Calu3 (cell line): ENCODE measurements at regions not wholly inside any gene's neighbourhood (a gene's known extent, or its start where the extent isn't known, plus 50 kb on each side); places are given as distances from the start of the nearest gene placed in this dataset.

ENCODE experiments used
- BruUV-seq: library from RNA; stranded (reverse); fragments of 400-500 nt; replicated peaks from 2 replicates; lab custom pipeline; 2021; lab: Mats Ljungman, UMichigan
- CTCF ChIA-PET: fragments of 300-600 bp; sonication (Branson Sonifier 250); formaldehyde crosslinking; loops from one replicate; lab custom pipeline; 2022; ENCODE audit warnings: antibody characterized with exemption; lab: Charles Lee
- DNase-seq: peaks from one replicate; pipeline ENCODE4 v3.0.0; 2022
- H3K27ac Mint-ChIP-seq: one replicate; pipeline ENCODE4 v1.8.0; 2022; ENCODE audit warnings: mixed read lengths; ENCODE audit not compliant: unreplicated experiment
- H3K27me3 Mint-ChIP-seq: one replicate; pipeline ENCODE4 v1.8.0; 2022; ENCODE audit warnings: mixed read lengths; ENCODE audit not compliant: unreplicated experiment
- H3K36me3 Mint-ChIP-seq: one replicate; pipeline ENCODE4 v1.8.0; 2022; ENCODE audit warnings: mild to moderate bottlenecking, moderate library complexity, mixed read lengths; ENCODE audit not compliant: insufficient read depth, unreplicated experiment
- H3K4me1 Mint-ChIP-seq: one replicate; pipeline ENCODE4 v1.8.0; 2022; ENCODE audit warnings: mild to moderate bottlenecking, low read depth, mixed read lengths; ENCODE audit not compliant: unreplicated experiment
- H3K4me3 Mint-ChIP-seq: one replicate; pipeline ENCODE4 v1.8.0; 2022; ENCODE audit warnings: mild to moderate bottlenecking, low read depth, moderate library complexity, mixed read lengths; ENCODE audit not compliant: unreplicated experiment
- H3K9me3 Mint-ChIP-seq: one replicate; pipeline ENCODE4 v1.8.0; 2022; ENCODE audit warnings: low read depth, mixed read lengths; ENCODE audit not compliant: unreplicated experiment
- intact Hi-C: fragments of 100-400 bp; cut with micrococcal nuclease; formaldehyde crosslinking; loops from one replicate; pipeline ENCODE4 v1.10.0; 2022; ENCODE audit not compliant: unreplicated experiment
- TF ChIP-seq, protein P1 (sequence below): fragments of 200-600 bp; IDR thresholded peaks from one replicate; pipeline ENCODE4 v1.8.0; 2022; ENCODE audit warnings: antibody characterized with exemption; ENCODE audit not compliant: unreplicated experiment

DNA sequence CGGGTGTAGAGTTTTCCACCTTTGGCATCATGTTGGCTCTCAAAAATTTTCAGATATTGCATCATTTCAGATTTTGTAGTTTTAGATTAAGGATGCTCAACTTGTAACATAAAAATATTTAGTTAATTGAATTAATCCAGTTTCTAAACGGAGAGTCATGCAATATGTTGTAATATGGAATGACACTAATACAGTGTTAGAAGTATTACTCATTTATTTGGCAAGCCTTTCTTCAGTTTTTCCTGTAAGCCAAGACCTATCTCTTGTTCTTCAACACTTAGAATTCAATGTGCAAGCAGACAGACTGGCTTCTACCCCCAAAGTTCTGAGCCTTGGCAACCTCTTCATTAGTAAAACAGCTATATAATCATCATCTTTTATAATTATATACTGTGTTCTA lies 985.0 kb upstream of the GOT2 start:
- CTCF ChIA-PET = no interaction called here
- no peaks in the 10 kb centered on the region for H3K36me3 Mint-ChIP-seq
- no peaks in the 10 kb centered on the region for H3K9me3 Mint-ChIP-seq
- no peaks in the 10 kb centered on the region for H3K4me1 Mint-ChIP-seq
- no peak overlapping the region for H3K4me3 Mint-ChIP-seq
- H3K27ac Mint-ChIP-seq = no peak overlapping the region
- intact Hi-C loops = no loop called here
- no peak for DNase-seq
- H3K27me3 Mint-ChIP-seq = no peaks in the 10 kb centered on the region
- TF ChIP-seq, protein P1, sequence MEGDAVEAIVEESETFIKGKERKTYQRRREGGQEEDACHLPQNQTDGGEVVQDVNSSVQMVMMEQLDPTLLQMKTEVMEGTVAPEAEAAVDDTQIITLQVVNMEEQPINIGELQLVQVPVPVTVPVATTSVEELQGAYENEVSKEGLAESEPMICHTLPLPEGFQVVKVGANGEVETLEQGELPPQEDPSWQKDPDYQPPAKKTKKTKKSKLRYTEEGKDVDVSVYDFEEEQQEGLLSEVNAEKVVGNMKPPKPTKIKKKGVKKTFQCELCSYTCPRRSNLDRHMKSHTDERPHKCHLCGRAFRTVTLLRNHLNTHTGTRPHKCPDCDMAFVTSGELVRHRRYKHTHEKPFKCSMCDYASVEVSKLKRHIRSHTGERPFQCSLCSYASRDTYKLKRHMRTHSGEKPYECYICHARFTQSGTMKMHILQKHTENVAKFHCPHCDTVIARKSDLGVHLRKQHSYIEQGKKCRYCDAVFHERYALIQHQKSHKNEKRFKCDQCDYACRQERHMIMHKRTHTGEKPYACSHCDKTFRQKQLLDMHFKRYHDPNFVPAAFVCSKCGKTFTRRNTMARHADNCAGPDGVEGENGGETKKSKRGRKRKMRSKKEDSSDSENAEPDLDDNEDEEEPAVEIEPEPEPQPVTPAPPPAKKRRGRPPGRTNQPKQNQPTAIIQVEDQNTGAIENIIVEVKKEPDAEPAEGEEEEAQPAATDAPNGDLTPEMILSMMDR = no peak
- no TSS peak for BruUV-seq

DNA sequence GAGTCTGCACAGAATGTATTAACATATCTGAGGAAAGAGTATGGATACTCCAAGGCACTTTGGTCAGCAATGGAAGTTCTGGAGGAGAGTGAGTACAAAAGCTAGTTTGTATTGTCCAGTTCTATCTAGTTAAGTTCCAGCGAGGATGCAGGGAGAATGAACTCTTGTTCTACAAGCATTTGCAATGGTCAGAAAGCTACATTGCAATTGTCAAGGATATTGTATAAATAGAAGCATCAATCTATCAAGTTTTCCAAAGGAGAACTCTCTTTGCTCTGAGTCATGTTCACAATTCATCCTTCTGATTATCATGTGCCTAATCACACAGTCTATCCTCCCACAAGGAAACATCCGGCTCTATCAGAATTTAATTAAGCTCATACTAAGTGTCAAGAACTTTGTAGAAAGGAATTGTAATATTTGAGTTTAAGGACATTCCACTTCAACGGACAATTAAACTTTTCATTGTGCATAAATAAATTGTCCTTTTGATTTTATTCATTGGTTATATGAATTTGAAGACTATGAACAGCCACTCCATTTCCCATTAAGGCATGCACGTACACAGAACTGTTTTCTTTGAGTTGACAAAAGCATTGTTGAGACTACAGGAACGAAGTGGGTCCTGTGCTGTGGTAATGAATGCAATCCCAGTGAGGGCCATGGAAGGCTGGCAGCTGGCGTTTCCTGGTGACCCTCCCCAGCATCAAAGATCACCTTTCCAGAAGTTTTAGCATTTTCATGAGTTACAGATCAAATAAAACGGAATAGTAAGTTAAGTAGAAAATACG lies 973.5 kb upstream of the GOT2 start:
- CTCF ChIA-PET = interaction anchor here (0.9 kb wide), 1 partner anchor 268 kb away, joined by 4 read pairs; no protein-coding TSS in a partner anchor
- H3K27me3 Mint-ChIP-seq = no peaks in the 10 kb centered on the region
- no peak for DNase-seq
- intact Hi-C loops = no loop called here
- H3K27ac Mint-ChIP-seq = no peak overlapping the region
- TF ChIP-seq, protein P1 = no peak
- H3K9me3 Mint-ChIP-seq = no peaks in the 10 kb centered on the region
- no peaks in the 10 kb centered on the region for H3K4me1 Mint-ChIP-seq
- H3K36me3 Mint-ChIP-seq = no peaks in the 10 kb centered on the region
- no TSS peak for BruUV-seq
- H3K4me3 Mint-ChIP-seq = no peak overlapping the region

DNA sequence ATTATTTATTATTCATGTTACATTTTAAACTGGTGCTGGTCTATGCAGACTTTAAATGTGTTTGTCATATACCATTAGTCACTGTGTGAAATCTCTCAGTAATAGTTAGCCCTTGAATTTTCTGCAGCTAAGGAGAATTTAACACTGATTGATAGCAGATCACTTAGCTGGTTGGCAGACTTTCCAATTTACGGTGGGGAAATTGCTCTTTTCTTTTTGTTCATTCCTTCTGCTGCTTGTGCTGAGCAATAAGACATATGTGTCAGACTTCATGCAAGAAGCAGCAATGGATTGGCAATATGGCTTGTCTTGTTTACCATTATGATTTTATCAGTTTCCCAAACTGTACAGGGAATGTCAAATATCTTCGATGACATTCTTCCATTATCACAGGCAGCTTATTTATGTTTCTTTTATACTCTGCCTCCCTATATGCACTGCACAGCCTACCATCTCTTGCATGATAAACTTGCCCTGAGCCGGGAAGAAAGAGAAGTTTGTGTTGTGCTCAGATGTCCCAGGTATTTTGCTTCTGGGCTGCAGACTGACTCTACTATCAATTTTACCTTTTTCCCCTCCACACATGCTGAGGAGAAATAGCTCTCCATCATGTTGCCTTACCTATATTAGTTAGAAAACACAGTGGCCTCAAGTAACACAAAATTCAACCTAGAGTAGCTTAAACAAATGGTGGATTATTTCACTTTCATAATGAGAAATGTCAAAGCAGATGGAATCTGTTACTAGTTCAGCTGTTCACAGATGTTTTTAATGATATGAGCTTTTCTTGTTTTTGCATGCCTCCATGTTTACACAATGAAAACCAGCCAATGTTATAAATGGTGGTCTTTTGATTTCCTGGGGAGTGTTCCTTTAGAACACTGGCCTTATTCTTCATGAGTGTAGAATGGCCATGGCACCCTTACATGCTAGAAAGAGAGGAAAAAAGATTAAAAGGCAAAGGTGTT lies 968.1 kb upstream of the GOT2 start:
- Mint-ChIP-seq H3K27me3 (no peaks in the 10 kb centered on the region), H3K9me3 (peaks cover 5% of the 10 kb centered on the region), H3K4me1 (no peaks in the 10 kb centered on the region), H3K4me3 (no peak overlapping the region), H3K27ac (no peak overlapping the region), H3K36me3 (no peaks in the 10 kb centered on the region)
- DNase-seq = no peak
- CTCF ChIA-PET = no interaction called here
- intact Hi-C loops = no loop called here
- TF ChIP-seq, protein P1 = no peak
- BruUV-seq = no TSS peak

DNA sequence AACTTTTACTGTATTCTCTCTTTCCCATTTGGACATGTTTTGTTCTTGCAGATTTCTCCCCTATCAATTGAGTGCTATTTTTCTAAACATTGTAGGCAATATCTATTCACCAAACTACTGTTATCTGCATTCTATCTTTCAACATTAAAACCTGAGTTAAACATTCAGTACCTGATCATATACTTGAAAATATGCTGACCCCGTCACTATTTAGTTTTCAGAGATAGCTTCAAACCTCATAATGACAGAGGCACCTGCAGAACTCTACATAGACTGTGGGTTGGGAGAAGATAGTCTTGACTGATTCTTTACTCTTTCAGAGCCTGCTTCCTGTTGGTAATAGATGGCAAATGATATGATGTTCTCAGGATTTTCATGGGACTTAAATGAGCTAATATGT lies 965.7 kb upstream of the GOT2 start:
- no peak overlapping the region for H3K27ac Mint-ChIP-seq

More for the DNA sequence above, 965.7 kb upstream of the GOT2 start:
- CTCF ChIA-PET = no interaction called here
- Mint-ChIP-seq H3K27me3 (no peaks in the 10 kb centered on the region), H3K4me1 (no peaks in the 10 kb centered on the region), H3K9me3 (peaks cover 5% of the 10 kb centered on the region), H3K36me3 (no peaks in the 10 kb centered on the region), H3K4me3 (no peak overlapping the region)
- DNase-seq = no peak
- BruUV-seq = no TSS peak
- intact Hi-C loops = no loop called here
- TF ChIP-seq, protein P1 = no peak
